OCI-LY1 (cell line): ENCODE measurements at regions not wholly inside any gene's neighbourhood (a gene's known extent, or its start where the extent isn't known, plus 50 kb on each side); places are given as distances from the start of the nearest gene placed in this dataset.

Experiments
- CTCF ChIP-seq: fragments of 200-600 bp; sonication (generic), shearing (Covaris generic); IDR thresholded peaks from 2 replicates; pipeline ENCODE4 v1.5.1; 2017; ENCODE audit warnings: mild to moderate bottlenecking, antibody characterized with exemption, low read length, moderate library complexity, mixed read lengths
- EZH2 ChIP-seq: fragments of 200-600 bp; sonication (generic), shearing (Covaris generic); IDR thresholded peaks from 2 replicates; pipeline ENCODE4 v1.8.0; 2017; ENCODE audit warnings: borderline replicate concordance, mixed run types, mild to moderate bottlenecking, antibody characterized with exemption, low read length, moderate library complexity, mixed read lengths

GRCh38 chr14:40197344-40197743, 765.1 kb upstream of the FBXO33 start:
- no peak for TF ChIP-seq CTCF
- TF ChIP-seq EZH2 = no peak
